CD4-positive, CD25-positive, alpha-beta regulatory T cell (primary cell): ENCODE measurements at regions not wholly inside any gene's neighbourhood (a gene's known extent, or its start where the extent isn't known, plus 50 kb on each side); places are given as distances from the start of the nearest gene placed in this dataset.

ENCODE experiments used
- ATAC-seq, 2 donors: fragments of 150-1000 bp; cut with Tn5 transposase; one replicate each; pipeline ENCODE4 v1.10.0; 2021; ENCODE audit warnings: low read depth in 2 of 2, moderate number of reproducible peaks in 2 of 2, moderate library complexity in 1 of 2
- DNase-seq, 3 donors: peaks; one replicate each; pipeline versions ENCODE4 v3.0.0 to v3.0.0-alpha.2; 2012 to 2022; ENCODE audit warnings: mixed read lengths in 1 of 3
- H3K27ac ChIP-seq: one replicate; pipeline ENCODE4 v1.7.0; 2013; ENCODE audit warnings: mild to moderate bottlenecking, low read length; ENCODE audit not compliant: insufficient read depth, poor library complexity, severe bottlenecking
- H3K27me3 ChIP-seq: one replicate; pipeline ENCODE4 v1.7.0; 2013; ENCODE audit warnings: low read length; ENCODE audit not compliant: control insufficient read depth, insufficient read depth
- H3K36me3 ChIP-seq: one replicate; pipeline ENCODE4 v1.7.0; 2013; ENCODE audit warnings: mild to moderate bottlenecking, low read length, moderate library complexity; ENCODE audit not compliant: control insufficient read depth, insufficient read depth
- H3K4me1 ChIP-seq: 2 replicates; pipeline ENCODE4 v1.7.0; 2013; ENCODE audit warnings: mild to moderate bottlenecking, low read length; ENCODE audit not compliant: insufficient read depth, control insufficient read depth, poor library complexity, severe bottlenecking
- H3K4me3 ChIP-seq: one replicate; pipeline ENCODE4 v1.7.0; 2013; ENCODE audit warnings: low read depth, mild to moderate bottlenecking, low read length, moderate library complexity
- H3K9me3 ChIP-seq, 2 experiments: 1 replicate in 1 of 2; 2 replicates in 1 of 2; pipeline ENCODE4 v1.7.0; 2013; ENCODE audit warnings: low read length in 2 of 2, mild to moderate bottlenecking in 1 of 2, moderate library complexity in 1 of 2; ENCODE audit not compliant: control insufficient read depth in 2 of 2
- H3K27ac Mint-ChIP-seq, 3 donors: one replicate each; pipeline ENCODE4 v1.8.0; 2020 to 2022; ENCODE audit warnings: mild to moderate bottlenecking in 3 of 3, mixed read lengths in 3 of 3, moderate library complexity in 2 of 3
- H3K27me3 Mint-ChIP-seq: one replicate; pipeline ENCODE4 v1.8.0; 2022; ENCODE audit warnings: mild to moderate bottlenecking, mixed read lengths
- H3K36me3 Mint-ChIP-seq: one replicate; pipeline ENCODE4 v1.8.0; 2020; ENCODE audit warnings: mixed read lengths
- H3K4me1 Mint-ChIP-seq, 4 donors: one replicate each; pipeline ENCODE4 v1.8.0; 2020 to 2022; ENCODE audit warnings: mixed read lengths in 4 of 4, mild to moderate bottlenecking in 1 of 4
- H3K4me3 Mint-ChIP-seq, 4 donors: one replicate each; pipeline ENCODE4 v1.8.0; 2020 to 2022; ENCODE audit warnings: mild to moderate bottlenecking in 4 of 4, mixed read lengths in 4 of 4, moderate library complexity in 3 of 4
- H3K9me3 Mint-ChIP-seq, 7 donors: one replicate each; pipeline ENCODE4 v1.8.0; 2020 to 2022; ENCODE audit warnings: mixed read lengths in 7 of 7, mild to moderate bottlenecking in 3 of 7, moderate library complexity in 2 of 7

- H3K36me3 Mint-ChIP-seq = no peaks in the 10 kb centered on the region
Observed at GRCh38 chr10:6815346-6815745, 235.3 kb upstream of the PRKCQ start.

GRCh38 chr10:6813856-6814255 is 233.8 kb upstream of the PRKCQ start:
- Mint-ChIP-seq H3K27ac (no peak overlapping the region), H3K4me3 (no peak overlapping the region), H3K9me3 (peaks cover 0 to 4% (median 0%) of the 10 kb centered on the region in 7 donors), H3K36me3 (no peaks in the 10 kb centered on the region), H3K4me1 (no peaks in the 10 kb centered on the region), H3K27me3 (peaks cover 51% of the 10 kb centered on the region)
- no peak overlapping the region for H3K4me3 ChIP-seq
- no peaks in the 10 kb centered on the region for H3K9me3 ChIP-seq
- no peak for ATAC-seq
- peaks cover 16% of the 10 kb centered on the region for H3K27me3 ChIP-seq
- H3K36me3 ChIP-seq = no peaks in the 10 kb centered on the region
- no peak overlapping the region for H3K27ac ChIP-seq
- no peaks in the 10 kb centered on the region for H3K4me1 ChIP-seq
- DNase-seq = no peak

More at GRCh38 chr10:6815346-6815745, 235.3 kb upstream of the PRKCQ start:
- Mint-ChIP-seq H3K9me3 (peaks cover 0 to 4% (median 0%) of the 10 kb centered on the region in 7 donors), H3K4me1 (no peaks in the 10 kb centered on the region), H3K4me3 (no peak overlapping the region), H3K27ac (no peak overlapping the region), H3K27me3 (peaks cover 51% of the 10 kb centered on the region)
- H3K36me3 ChIP-seq = no peaks in the 10 kb centered on the region
- H3K4me1 ChIP-seq = no peaks in the 10 kb centered on the region
- no peak for DNase-seq
- no peaks in the 10 kb centered on the region for H3K9me3 ChIP-seq
- ATAC-seq = no peak
- H3K27me3 ChIP-seq = peaks cover 16% of the 10 kb centered on the region
- no peak overlapping the region for H3K4me3 ChIP-seq
- no peak overlapping the region for H3K27ac ChIP-seq

GRCh38 chr10:6813306-6813705 is 233.2 kb upstream of the PRKCQ start:
- H3K9me3 Mint-ChIP-seq = peaks cover 0 to 4% (median 0%) of the 10 kb centered on the region in 7 donors
- no peak overlapping the region for H3K4me3 Mint-ChIP-seq
- H3K27me3 Mint-ChIP-seq = peaks cover 48% of the 10 kb centered on the region
- H3K27ac Mint-ChIP-seq = no peak overlapping the region
- H3K36me3 Mint-ChIP-seq = no peaks in the 10 kb centered on the region
- H3K27ac ChIP-seq = no peak overlapping the region
- DNase-seq (no peak), ATAC-seq (no peak)
- no peaks in the 10 kb centered on the region for H3K9me3 ChIP-seq
- H3K4me1 Mint-ChIP-seq = no peaks in the 10 kb centered on the region
- H3K4me1 ChIP-seq = no peaks in the 10 kb centered on the region
- H3K4me3 ChIP-seq = no peak overlapping the region
- no peaks in the 10 kb centered on the region for H3K36me3 ChIP-seq
- H3K27me3 ChIP-seq = peaks cover 15% of the 10 kb centered on the region

- H3K27ac Mint-ChIP-seq = no peak overlapping the region
- H3K9me3 Mint-ChIP-seq = peaks cover 0 to 6% (median 0%) of the 10 kb centered on the region in 7 donors
- no peaks in the 10 kb centered on the region for H3K36me3 Mint-ChIP-seq
- Histone ChIP-seq H3K27me3 (peaks cover 10% of the 10 kb centered on the region), H3K27ac (no peak overlapping the region), H3K4me1 (no peaks in the 10 kb centered on the region), H3K36me3 (no peaks in the 10 kb centered on the region), H3K9me3 (no peaks in the 10 kb centered on the region), H3K4me3 (no peak overlapping the region)
- ATAC-seq (no peak), DNase-seq (no peak)
- no peak overlapping the region for H3K4me3 Mint-ChIP-seq
- peaks cover 43% of the 10 kb centered on the region for H3K27me3 Mint-ChIP-seq
- H3K4me1 Mint-ChIP-seq = no peaks in the 10 kb centered on the region
Observed at GRCh38 chr10:6811153-6811552, 231.1 kb upstream of the PRKCQ start.

GRCh38 chr10:6803427-6803783 is 223.3 kb upstream of the PRKCQ start:
- no peak overlapping the region for H3K27ac ChIP-seq
- DNase-seq (no peak), ATAC-seq (no peak)
- H3K27me3 Mint-ChIP-seq = peaks cover 6% of the 10 kb centered on the region
- H3K36me3 ChIP-seq = no peaks in the 10 kb centered on the region
- H3K27ac Mint-ChIP-seq = no peak overlapping the region
- H3K4me1 Mint-ChIP-seq = no peaks in the 10 kb centered on the region
- no peaks in the 10 kb centered on the region for H3K9me3 ChIP-seq
- H3K27me3 ChIP-seq = peaks cover 3% of the 10 kb centered on the region
- peaks cover 0 to 3% (median 0%) of the 10 kb centered on the region in 7 donors for H3K9me3 Mint-ChIP-seq
- H3K4me3 ChIP-seq = no peak overlapping the region
- H3K36me3 Mint-ChIP-seq = no peaks in the 10 kb centered on the region
- H3K4me1 ChIP-seq = no peaks in the 10 kb centered on the region
- H3K4me3 Mint-ChIP-seq = no peak overlapping the region

GRCh38 chr10:6802759-6803426 is 222.8 kb upstream of the PRKCQ start:
- Mint-ChIP-seq H3K9me3 (peaks cover 0 to 3% (median 0%) of the 10 kb centered on the region in 7 donors), H3K27me3 (peaks cover 6% of the 10 kb centered on the region), H3K36me3 (no peaks in the 10 kb centered on the region), H3K4me3 (no peak overlapping the region), H3K4me1 (no peaks in the 10 kb centered on the region), H3K27ac (no peak overlapping the region)
- H3K4me3 ChIP-seq = no peak overlapping the region
- H3K4me1 ChIP-seq = no peaks in the 10 kb centered on the region
- peaks cover 3% of the 10 kb centered on the region for H3K27me3 ChIP-seq
- H3K27ac ChIP-seq = no peak overlapping the region
- DNase-seq = no peak
- ATAC-seq = no peak
- no peaks in the 10 kb centered on the region for H3K36me3 ChIP-seq
- no peaks in the 10 kb centered on the region for H3K9me3 ChIP-seq

- Histone ChIP-seq H3K9me3 (no peaks in the 10 kb centered on the region), H3K4me1 (no peaks in the 10 kb centered on the region), H3K4me3 (no peak overlapping the region), H3K36me3 (no peaks in the 10 kb centered on the region), H3K27me3 (peaks cover 8% of the 10 kb centered on the region), H3K27ac (no peak overlapping the region)
- DNase-seq (no peak), ATAC-seq (no peak)
- Mint-ChIP-seq H3K27me3 (peaks cover 10% of the 10 kb centered on the region), H3K36me3 (no peaks in the 10 kb centered on the region), H3K9me3 (no peaks in the 10 kb centered on the region), H3K27ac (no peak overlapping the region), H3K4me1 (no peaks in the 10 kb centered on the region), H3K4me3 (no peak overlapping the region)
Observed at GRCh38 chr10:6796231-6796630, 216.2 kb upstream of the PRKCQ start.

GRCh38 chr10:6795541-6795940 is 215.5 kb upstream of the PRKCQ start:
- Histone ChIP-seq H3K9me3 (no peaks in the 10 kb centered on the region), H3K27me3 (peaks cover 8% of the 10 kb centered on the region), H3K4me3 (no peak overlapping the region), H3K36me3 (no peaks in the 10 kb centered on the region), H3K4me1 (no peaks in the 10 kb centered on the region), H3K27ac (no peak overlapping the region)
- Mint-ChIP-seq H3K36me3 (no peaks in the 10 kb centered on the region), H3K9me3 (no peaks in the 10 kb centered on the region), H3K27me3 (peaks cover 12% of the 10 kb centered on the region), H3K4me3 (no peak overlapping the region), H3K27ac (no peak overlapping the region), H3K4me1 (no peaks in the 10 kb centered on the region)
- DNase-seq (no peak), ATAC-seq (no peak)
